Stomach (tissue), 8 donors: ENCODE measurements at regions not wholly inside any gene's neighbourhood (a gene's known extent, or its start where the extent isn't known, plus 50 kb on each side); places are given as distances from the start of the nearest gene placed in this dataset.

Experiments used
- DNase-seq, 2 donors: peaks; one replicate each; pipeline versions ENCODE4 v3.0.0 to v3.0.0-alpha.2; 2013 to 2019
- H3K27ac ChIP-seq, 5 donors: fragments of 200-600 bp in 4 of 5; sonication (generic) in 4 of 5; one replicate each; pipeline ENCODE4 v1.5.1; 2013 to 2019; ENCODE audit warnings: mild to moderate bottlenecking in 1 of 5, moderate library complexity in 1 of 5
- H3K27me3 ChIP-seq, 3 donors: fragments of 200-600 bp; sonication (generic); one replicate each; pipeline ENCODE4 v1.5.1; 2017 to 2019; ENCODE audit warnings: mixed run types in 1 of 3
- H3K36me3 ChIP-seq, 4 donors: fragments of 200-600 bp; sonication (generic); 1 replicate in 3 of 4; 2 replicates in 1 of 4; pipeline ENCODE4 v1.5.1; 2016 to 2019
- H3K4me1 ChIP-seq, 4 donors: fragments of 200-600 bp; sonication (generic); one replicate each; pipeline ENCODE4 v1.5.1; 2016 to 2019
- H3K4me3 ChIP-seq, 4 donors: fragments of 200-600 bp; sonication (generic) in 3 of 4; one replicate each; pipeline ENCODE4 v1.5.1; 2016 to 2019; ENCODE audit warnings: mild to moderate bottlenecking in 1 of 4
- H3K9me3 ChIP-seq, 4 donors: fragments of 200-600 bp; sonication (generic); one replicate each; pipeline ENCODE4 v1.5.1; 2016 to 2019
- EP300 ChIP-seq: sonication (generic); formaldehyde crosslinking; IDR thresholded peaks from one replicate; pipeline ENCODE4 v1.6.1; 2017; ENCODE audit warnings: antibody characterized with exemption
- POLR2A ChIP-seq, 4 donors: fragments of 450-650 bp; IDR thresholded peaks; one replicate each; pipeline ENCODE4 v1.6.1; 2016; ENCODE audit warnings: antibody characterized with exemption in 4 of 4, control low read depth in 2 of 4, mild to moderate bottlenecking in 1 of 4, moderate library complexity in 1 of 4
- POLR2AphosphoS5 ChIP-seq, 3 donors: sonication (generic); formaldehyde crosslinking; IDR thresholded peaks; one replicate each; pipeline ENCODE4 v1.6.1; 2016; ENCODE audit warnings: antibody characterized with exemption in 3 of 3
- WGBS, 5 donors: extraction: QIAGEN DNeasy Blood & Tissue Kit in 3 of 5; methylation state at CpG; one replicate each; pipeline versions ENCODE4 v1.1.5 to v1.1.7; 2013 to 2018; 5-methylcytosine and 5-hydroxymethylcytosine counted together
- intact Hi-C: fragments of 100-400 bp; cut with DNase I; formaldehyde crosslinking; loops from one replicate; pipeline ENCODE4 v1.15.1; 2023; ENCODE audit warnings: low total_unique reads
- TF ChIP-seq, protein P1 (sequence below), 7 experiments: fragments of 450-650 bp in 4 of 7; fragments of 200-600 bp in 3 of 7; sonication (generic) in 3 of 7; IDR thresholded peaks; one replicate each; pipeline ENCODE4 v1.5.1; 2016 to 2019; ENCODE audit warnings: antibody characterized with exemption in 7 of 7, control low read depth in 2 of 7, mild to moderate bottlenecking in 1 of 7
- donor health status: healthy with polysubstance abuse.
- donor health status: Bipolar disorder and iron deficiency.
- donor health status: healthy.

DNA sequence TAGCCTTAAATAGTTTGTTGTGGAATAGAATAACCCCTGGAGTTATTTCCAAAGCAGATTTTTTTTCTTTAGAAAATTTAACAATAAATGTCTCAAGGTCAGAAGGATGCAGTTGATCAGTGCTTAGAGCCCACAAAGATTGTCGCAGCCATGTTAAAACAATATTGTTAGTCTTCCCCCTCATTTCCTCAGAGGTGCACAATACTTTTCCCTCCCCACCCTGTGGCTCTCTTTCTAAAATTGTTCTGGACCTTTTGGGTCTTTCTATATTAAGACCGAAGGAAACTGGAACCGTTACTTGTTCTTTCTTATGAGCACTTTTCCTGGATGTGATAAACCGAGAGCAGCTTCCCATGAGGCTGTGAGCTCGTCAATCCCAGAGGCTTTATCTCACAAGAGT, 333.7 kb downstream of the HLX start:
- Histone ChIP-seq H3K9me3 (no peaks in the 10 kb centered on the region), H3K4me3 (no peak overlapping the region), H3K27me3 (no peaks in the 10 kb centered on the region), H3K27ac (no peak overlapping the region), H3K36me3 (no peaks in the 10 kb centered on the region), H3K4me1 (no peaks in the 10 kb centered on the region)
- intact Hi-C loops = no loop called here
- no peak for TF ChIP-seq POLR2AphosphoS5 (IDR thresholded peaks at IDR 0.05)
- no peak for DNase-seq
- WGBS, 5 donors = 53 to 73% (median 62%) methylated on average over 5 of the region's 5 CpGs

DNA sequence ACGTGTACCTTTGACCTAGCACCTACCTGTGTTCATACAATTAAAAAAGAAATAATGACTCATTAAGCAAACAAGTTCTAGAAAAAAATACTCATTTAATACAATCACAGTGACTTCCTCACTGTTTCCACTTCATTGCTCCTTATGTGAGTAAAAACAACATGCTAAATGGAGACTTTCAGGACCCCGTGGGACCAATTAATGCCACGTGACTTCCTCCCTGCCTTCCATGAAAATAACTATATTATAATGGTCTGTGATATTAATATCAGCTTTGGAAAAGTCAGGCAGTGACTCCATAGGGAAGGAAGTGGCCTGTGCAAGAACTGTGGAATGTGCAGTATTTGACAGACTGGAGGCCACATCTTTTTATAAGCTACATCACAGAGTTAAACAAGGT, 337.8 kb downstream of the HLX start:
- no peaks in the 10 kb centered on the region for H3K4me1 ChIP-seq
- H3K9me3 ChIP-seq = no peaks in the 10 kb centered on the region
- intact Hi-C loops = no loop called here
- H3K27ac ChIP-seq = no peak overlapping the region
- DNase-seq = peak in 1 of 2 donors; percentile 75
- H3K36me3 ChIP-seq = no peaks in the 10 kb centered on the region
- no peaks in the 10 kb centered on the region for H3K27me3 ChIP-seq
- no peak overlapping the region for H3K4me3 ChIP-seq
- TF ChIP-seq EP300 (no peak), POLR2A (IDR thresholded peaks at IDR 0.05) (no peak), POLR2AphosphoS5 (IDR thresholded peaks at IDR 0.05) (no peak)
- TF ChIP-seq, protein P1, sequence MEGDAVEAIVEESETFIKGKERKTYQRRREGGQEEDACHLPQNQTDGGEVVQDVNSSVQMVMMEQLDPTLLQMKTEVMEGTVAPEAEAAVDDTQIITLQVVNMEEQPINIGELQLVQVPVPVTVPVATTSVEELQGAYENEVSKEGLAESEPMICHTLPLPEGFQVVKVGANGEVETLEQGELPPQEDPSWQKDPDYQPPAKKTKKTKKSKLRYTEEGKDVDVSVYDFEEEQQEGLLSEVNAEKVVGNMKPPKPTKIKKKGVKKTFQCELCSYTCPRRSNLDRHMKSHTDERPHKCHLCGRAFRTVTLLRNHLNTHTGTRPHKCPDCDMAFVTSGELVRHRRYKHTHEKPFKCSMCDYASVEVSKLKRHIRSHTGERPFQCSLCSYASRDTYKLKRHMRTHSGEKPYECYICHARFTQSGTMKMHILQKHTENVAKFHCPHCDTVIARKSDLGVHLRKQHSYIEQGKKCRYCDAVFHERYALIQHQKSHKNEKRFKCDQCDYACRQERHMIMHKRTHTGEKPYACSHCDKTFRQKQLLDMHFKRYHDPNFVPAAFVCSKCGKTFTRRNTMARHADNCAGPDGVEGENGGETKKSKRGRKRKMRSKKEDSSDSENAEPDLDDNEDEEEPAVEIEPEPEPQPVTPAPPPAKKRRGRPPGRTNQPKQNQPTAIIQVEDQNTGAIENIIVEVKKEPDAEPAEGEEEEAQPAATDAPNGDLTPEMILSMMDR (IDR thresholded peaks at IDR 0.05) = no peak
- 25 to 33% (median 27%) methylated on average over 3 of the region's 3 CpGs for WGBS, 5 donors

DNA sequence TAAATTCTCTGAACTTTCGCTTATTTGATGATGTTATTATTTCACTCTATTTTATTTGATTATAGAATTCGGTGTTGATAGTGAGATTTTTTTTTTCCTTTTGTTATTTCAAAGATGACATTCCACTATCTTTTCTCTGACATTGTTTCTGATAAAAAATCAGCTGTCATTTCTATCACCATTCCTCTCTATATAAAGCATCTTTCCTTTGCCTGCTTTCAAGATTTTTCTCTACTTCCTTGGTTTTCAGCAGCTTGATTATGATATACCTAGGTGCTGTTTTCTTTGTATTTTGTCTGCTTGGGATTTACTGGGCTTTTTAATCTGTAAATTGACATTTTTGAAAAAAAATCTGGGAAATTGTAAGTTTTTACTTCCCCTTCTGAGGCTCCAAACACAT, 344.0 kb downstream of the HLX start:
- DNase-seq = no peak
- intact Hi-C loops = no loop called here
- Histone ChIP-seq H3K27ac (no peak overlapping the region), H3K27me3 (no peaks in the 10 kb centered on the region), H3K4me1 (no peaks in the 10 kb centered on the region), H3K4me3 (no peak overlapping the region), H3K9me3 (peaks cover 0 to 19% (median 8%) of the 10 kb centered on the region in 4 donors), H3K36me3 (no peaks in the 10 kb centered on the region)
- TF ChIP-seq POLR2AphosphoS5 (IDR thresholded peaks at IDR 0.05) = no peak
- TF ChIP-seq, protein P1 (IDR thresholded peaks at IDR 0.05) = no peak
- WGBS, 5 donors = 87 to 99% (median 93%) methylated on average over 2 of the region's 2 CpGs

DNA sequence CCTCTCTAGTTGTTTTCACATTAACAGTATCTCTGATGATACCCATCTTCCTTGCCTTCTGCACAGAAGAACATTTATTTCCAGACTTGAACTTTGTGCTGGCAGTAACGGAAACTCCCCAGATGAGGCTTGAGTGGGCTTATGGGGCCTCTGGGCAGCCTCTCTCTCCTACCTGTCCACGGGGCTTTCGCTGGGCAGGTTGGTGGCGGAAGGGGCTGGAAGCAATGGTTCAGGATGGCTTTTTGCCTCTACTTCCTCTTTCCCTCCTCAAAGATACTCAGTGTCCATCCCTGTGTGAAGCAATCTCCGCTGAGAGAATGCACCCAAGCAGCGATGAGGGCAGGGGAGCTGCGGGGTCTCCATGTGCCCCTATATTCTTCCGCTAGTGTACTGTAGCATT, 348.2 kb downstream of the HLX start:
- Histone ChIP-seq H3K4me3 (no peak overlapping the region), H3K36me3 (no peaks in the 10 kb centered on the region), H3K27ac (no peak overlapping the region), H3K4me1 (peaks cover 0 to 9% (median 3%) of the 10 kb centered on the region in 4 donors), H3K9me3 (peaks cover 0 to 19% (median 8%) of the 10 kb centered on the region in 4 donors), H3K27me3 (no peaks in the 10 kb centered on the region)
- no peak for DNase-seq
- TF ChIP-seq EP300 (no peak), POLR2AphosphoS5 (IDR thresholded peaks at IDR 0.05) (no peak)
- intact Hi-C loops = no loop called here
- WGBS, 5 donors = 79 to 84% (median 81%) methylated on average over 8 of the region's 8 CpGs

DNA sequence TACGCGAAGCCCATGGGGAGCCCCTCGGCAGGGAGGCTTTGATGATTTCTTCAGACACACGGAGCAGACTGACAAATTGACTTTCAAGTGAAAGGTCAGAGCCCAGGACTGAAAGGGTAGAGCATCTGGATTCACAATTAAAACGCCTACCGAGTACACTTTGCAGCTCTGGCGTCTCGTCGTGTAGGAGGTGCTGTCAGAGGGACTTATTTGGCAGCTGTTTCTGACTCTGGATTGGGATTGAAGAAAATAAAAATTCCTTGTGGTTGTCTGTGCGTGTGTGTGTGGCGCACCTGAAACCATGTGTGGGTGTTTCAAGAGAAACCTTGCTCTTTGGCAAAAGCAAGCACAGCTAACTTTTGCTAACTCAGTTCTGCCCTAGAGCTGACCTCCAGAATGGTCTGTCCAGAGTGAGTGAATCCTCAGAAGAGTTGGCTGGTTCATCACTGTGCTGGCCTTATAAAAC, 348.7 kb downstream of the HLX start:
- peaks cover 0 to 16% (median 7%) of the 10 kb centered on the region in 4 donors for H3K9me3 ChIP-seq
- TF ChIP-seq, protein P1 (IDR thresholded peaks at IDR 0.05) = no peak
- TF ChIP-seq POLR2A (IDR thresholded peaks at IDR 0.05) (no peak), POLR2AphosphoS5 (IDR thresholded peaks at IDR 0.05) (no peak), EP300 (no peak)
- H3K27ac ChIP-seq = no peak overlapping the region
- no peaks in the 10 kb centered on the region for H3K36me3 ChIP-seq
- WGBS, 5 donors = 31 to 45% (median 33%) methylated on average over 11 of the region's 11 CpGs
- DNase-seq = no peak
- no peak overlapping the region for H3K4me3 ChIP-seq
- H3K4me1 ChIP-seq = peaks cover 0 to 9% (median 3%) of the 10 kb centered on the region in 4 donors
- intact Hi-C loops = no loop called here
- H3K27me3 ChIP-seq = no peaks in the 10 kb centered on the region
